ENCODE measurements at regions not wholly inside any gene's neighbourhood (a gene's known extent, or its start where the extent isn't known, plus 50 kb on each side); places are given as distances from the start of the nearest gene placed in this dataset.

- Histone ChIP-seq H3K79me2 (ENCODE audit: insufficient read depth, low read length) (no peaks in the 10 kb centered on the region), H3K36me3 (ENCODE audit: insufficient read depth, low read length) (no peaks in the 10 kb centered on the region), H3K9ac (ENCODE audit: low read depth, low read length, poor library complexity, severe bottlenecking) (no peak overlapping the region), H3F3A (ENCODE audit: low read depth) (no peaks in the 10 kb centered on the region), H3K9me3 (ENCODE audit: insufficient read depth, low read depth, low read length) (no peaks in the 10 kb centered on the region), H2AFZ (ENCODE audit: low read length) (no peak overlapping the region), H3K27me3 (ENCODE audit: insufficient read depth, low read length, poor library complexity, severe bottlenecking) (no peaks in the 10 kb centered on the region), H3K4me1 (ENCODE audit: insufficient read depth, low read length, poor library complexity, severe bottlenecking) (peaks cover 4% of the 10 kb centered on the region), H4K20me1 (ENCODE audit: insufficient read depth, low read length, poor library complexity, severe bottlenecking) (no peaks in the 10 kb centered on the region), H3K9me2 (replicated peaks; ENCODE audit: low read depth, low read length) (no peaks in the 10 kb centered on the region), H3K4me2 (ENCODE audit: low read depth, low read length, poor library complexity, severe bottlenecking) (no peak overlapping the region), H3K4me3 (ENCODE audit: low read length, poor library complexity, severe bottlenecking) (no peak overlapping the region)
- TF ChIP-seq CTCF (conservative IDR thresholded peaks at IDR 0.05; ENCODE audit: low read length) (no peak), EZH2phosphoT487 (IDR thresholded peaks at IDR 0.05; ENCODE audit: borderline replicate concordance) (no peak)
Measured at GRCh38 chr2:156189143-156189542, 143.4 kb downstream of the NR4A2 start.

DNA sequence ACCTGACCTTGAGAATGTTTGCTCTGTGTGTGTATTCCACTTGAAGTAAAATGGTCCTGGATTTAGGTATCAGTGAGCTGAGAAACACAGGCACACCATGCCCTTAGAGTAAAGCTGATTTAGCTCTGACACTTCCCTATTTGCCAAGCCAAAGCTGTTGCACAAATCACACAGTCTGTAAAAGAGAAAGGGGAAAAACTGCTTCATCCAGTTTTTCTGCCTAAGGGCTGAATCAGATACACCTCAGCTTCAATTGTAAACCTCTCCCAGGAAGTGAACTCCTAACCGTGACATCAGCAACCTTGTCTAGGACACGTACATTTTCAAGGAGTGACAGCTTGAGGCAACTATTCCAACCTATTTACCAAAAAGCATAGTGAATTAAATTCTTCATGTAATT, 150.4 kb downstream of the NR4A2 start:
- no peaks in the 10 kb centered on the region for H3K9me2 ChIP-seq (replicated peaks; ENCODE audit: low read depth, low read length)
- H3K36me3 ChIP-seq (ENCODE audit: insufficient read depth, low read length), result no peaks in the 10 kb centered on the region
- no peaks in the 10 kb centered on the region for H4K20me1 ChIP-seq (ENCODE audit: insufficient read depth, low read length, poor library complexity, severe bottlenecking)
- H3K9ac ChIP-seq (ENCODE audit: low read depth, low read length, poor library complexity, severe bottlenecking), result no peak overlapping the region
- no peaks in the 10 kb centered on the region for H3K79me2 ChIP-seq (ENCODE audit: insufficient read depth, low read length)
- no peak overlapping the region for H3K4me2 ChIP-seq (ENCODE audit: low read depth, low read length, poor library complexity, severe bottlenecking)
- TF ChIP-seq EZH2phosphoT487 (IDR thresholded peaks at IDR 0.05; ENCODE audit: borderline replicate concordance) (no peak), CTCF (conservative IDR thresholded peaks at IDR 0.05; ENCODE audit: low read length) (no peak)
- no peaks in the 10 kb centered on the region for H3K27me3 ChIP-seq (ENCODE audit: insufficient read depth, low read length, poor library complexity, severe bottlenecking)
- H3K4me3 ChIP-seq (ENCODE audit: low read length, poor library complexity, severe bottlenecking), result no peak overlapping the region
- H3F3A ChIP-seq (ENCODE audit: low read depth), result no peaks in the 10 kb centered on the region
- no peaks in the 10 kb centered on the region for H3K4me1 ChIP-seq (ENCODE audit: insufficient read depth, low read length, poor library complexity, severe bottlenecking)
- no peak overlapping the region for H2AFZ ChIP-seq (ENCODE audit: low read length)
- H3K9me3 ChIP-seq (ENCODE audit: insufficient read depth, low read depth, low read length), result no peaks in the 10 kb centered on the region

DNA sequence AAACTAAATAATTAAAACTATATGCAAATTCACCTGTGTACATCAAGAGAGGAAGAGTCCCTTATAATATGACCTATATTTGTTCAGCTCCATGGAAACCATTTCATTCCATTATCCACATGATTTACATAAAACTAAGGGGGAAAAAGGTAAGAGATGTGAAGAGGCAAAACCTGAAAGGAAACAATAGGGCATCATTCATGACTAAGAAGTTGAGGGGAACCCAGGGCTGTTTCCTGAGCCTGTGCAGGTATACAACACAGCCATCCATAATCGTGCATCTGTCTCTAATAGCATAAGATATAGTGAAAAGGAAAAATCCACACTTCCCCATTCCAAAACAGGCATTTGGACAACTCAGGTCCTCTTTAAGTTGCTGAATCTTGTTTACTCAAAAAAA, 151.3 kb downstream of the NR4A2 start:
- Histone ChIP-seq H2AFZ (ENCODE audit: low read length) (no peak overlapping the region), H3K4me2 (ENCODE audit: low read depth, low read length, poor library complexity, severe bottlenecking) (no peak overlapping the region)

More for the DNA sequence above, 151.3 kb downstream of the NR4A2 start:
- no peak for TF ChIP-seq CTCF (conservative IDR thresholded peaks at IDR 0.05; ENCODE audit: low read length)
- TF ChIP-seq EZH2phosphoT487 (IDR thresholded peaks at IDR 0.05; ENCODE audit: borderline replicate concordance), result no peak
- H3K9me3 ChIP-seq (ENCODE audit: insufficient read depth, low read depth, low read length), result no peaks in the 10 kb centered on the region
- H4K20me1 ChIP-seq (ENCODE audit: insufficient read depth, low read length, poor library complexity, severe bottlenecking), result no peaks in the 10 kb centered on the region
- no peak overlapping the region for H3K9ac ChIP-seq (ENCODE audit: low read depth, low read length, poor library complexity, severe bottlenecking)
- H3K27me3 ChIP-seq (ENCODE audit: insufficient read depth, low read length, poor library complexity, severe bottlenecking), result no peaks in the 10 kb centered on the region
- no peaks in the 10 kb centered on the region for H3K4me1 ChIP-seq (ENCODE audit: insufficient read depth, low read length, poor library complexity, severe bottlenecking)
- no peaks in the 10 kb centered on the region for H3K79me2 ChIP-seq (ENCODE audit: insufficient read depth, low read length)
- no peak overlapping the region for H3K4me3 ChIP-seq (ENCODE audit: low read length, poor library complexity, severe bottlenecking)
- no peaks in the 10 kb centered on the region for H3F3A ChIP-seq (ENCODE audit: low read depth)
- no peaks in the 10 kb centered on the region for H3K36me3 ChIP-seq (ENCODE audit: insufficient read depth, low read length)
- no peaks in the 10 kb centered on the region for H3K9me2 ChIP-seq (replicated peaks; ENCODE audit: low read depth, low read length)
